ENCODE measurements at regions not wholly inside any gene's neighbourhood (a gene's known extent, or its start where the extent isn't known, plus 50 kb on each side); places are given as distances from the start of the nearest gene placed in this dataset.

- H3K4me3 ChIP-seq (ENCODE audit: low read depth in 2 of 2, low read length in 2 of 2), result no peak overlapping the region
- no TSS peak for BruUV-seq (replicated peaks)
- ChIA-PET POLR2A (no interaction called here), CTCF (no interaction called here)
- TF ChIP-seq REST (IDR thresholded peaks at IDR 0.05; ENCODE audit: insufficient read depth in 1 of 2, low read depth in 2 of 2, low read length in 1 of 2) (no peak), TCF7L2 (IDR thresholded peaks at IDR 0.05; ENCODE audit: low read depth, low read length) (no peak), CTCF (IDR thresholded peaks at IDR 0.05) (no peak), POLR2AphosphoS5 (IDR thresholded peaks at IDR 0.05; ENCODE audit: low read depth, low read length) (no peak), SIN3A (IDR thresholded peaks at IDR 0.05; ENCODE audit: borderline replicate concordance, insufficient read depth, low read depth, low read length) (no peak)
- no peak for DNase-seq (ENCODE audit: low read depth, low spot score)
- no peaks in the 10 kb centered on the region for H3K36me3 ChIP-seq (ENCODE audit: control insufficient read depth, insufficient read depth, low read length)
- intact Hi-C loops (cut with micrococcal nuclease; ENCODE audit: unreplicated experiment), result no loop called here
- in situ Hi-C loops (cut with HindIII; ENCODE audit: low pct_unique_long_range_greater_than_20kb, low sequenced_read_pairs), result no loop called here
- ATAC-seq, result no peak
- H3K27ac ChIP-seq (ENCODE audit: low read length), result no peak overlapping the region
- no peaks in the 10 kb centered on the region for H3K4me1 ChIP-seq (ENCODE audit: control insufficient read depth, insufficient read depth, low read length)
- H3K9me3 ChIP-seq (ENCODE audit: control insufficient read depth, insufficient read depth, low read depth, low read length), result no peaks in the 10 kb centered on the region
- no peaks in the 10 kb centered on the region for H3K27me3 ChIP-seq (ENCODE audit: control insufficient read depth, insufficient read depth, low read length)
Measured at GRCh38 chr5:3313569-3313968, 282.1 kb upstream of the IRX1 start.

- BruUV-seq (replicated peaks), result no TSS peak
- ATAC-seq (no peak), DNase-seq (ENCODE audit: low read depth, low spot score) (no peak)
- CTCF ChIA-PET, result no interaction called here
- TF ChIP-seq SIN3A (IDR thresholded peaks at IDR 0.05; ENCODE audit: borderline replicate concordance, insufficient read depth, low read depth, low read length), result no peak
- no peak for TF ChIP-seq TCF7L2 (IDR thresholded peaks at IDR 0.05; ENCODE audit: low read depth, low read length)
- TF ChIP-seq POLR2AphosphoS5 (IDR thresholded peaks at IDR 0.05; ENCODE audit: low read depth, low read length), result no peak
- no peak for TF ChIP-seq CTCF (IDR thresholded peaks at IDR 0.05)
- no peak for TF ChIP-seq REST (IDR thresholded peaks at IDR 0.05; ENCODE audit: insufficient read depth in 1 of 2, low read depth in 2 of 2, low read length in 1 of 2)
- in situ Hi-C loops (cut with HindIII; ENCODE audit: low pct_unique_long_range_greater_than_20kb, low sequenced_read_pairs) (no loop called here), intact Hi-C loops (cut with micrococcal nuclease; ENCODE audit: unreplicated experiment) (no loop called here)
- no peaks in the 10 kb centered on the region for H3K9me3 ChIP-seq (ENCODE audit: control insufficient read depth, insufficient read depth, low read depth, low read length)
- H3K36me3 ChIP-seq (ENCODE audit: control insufficient read depth, insufficient read depth, low read length), result no peaks in the 10 kb centered on the region
- no peaks in the 10 kb centered on the region for H3K27me3 ChIP-seq (ENCODE audit: control insufficient read depth, insufficient read depth, low read length)
- POLR2A ChIA-PET, result no interaction called here
- H3K4me1 ChIP-seq (ENCODE audit: control insufficient read depth, insufficient read depth, low read length), result no peaks in the 10 kb centered on the region
- no peak overlapping the region for H3K27ac ChIP-seq (ENCODE audit: low read length)
- H3K4me3 ChIP-seq (ENCODE audit: low read depth in 2 of 2, low read length in 2 of 2), result no peak overlapping the region
Measured at GRCh38 chr5:3312299-3312698, 283.3 kb upstream of the IRX1 start.

Measured in Panc1 (cell line).